Loucy (cell line): ENCODE measurements at regions not wholly inside any gene's neighbourhood (a gene's known extent, or its start where the extent isn't known, plus 50 kb on each side); places are given as distances from the start of the nearest gene placed in this dataset.
A peak's percentile ranks its signal among the peaks of the same experiment; 100 is the strongest.
"Not testable (repeated sequence)": the region's sequence is repeated elsewhere in the genome, so short reads cannot be mapped to it uniquely, and the experiment has no call there.

Experiments used
- H2AFZ ChIP-seq: fragments of 200-600 bp; sonication (generic); 2 replicates; pipeline ENCODE4 v1.6.0; 2016; ENCODE audit warnings: antibody characterized with exemption, mild to moderate bottlenecking, low read length, moderate library complexity
- H3F3A ChIP-seq: fragments of 200-600 bp; 2 replicates; pipeline ENCODE4 v1.6.0; 2016; ENCODE audit warnings: antibody characterized with exemption, low read depth, mild to moderate bottlenecking
- H3K27me3 ChIP-seq: fragments of 200-600 bp; sonication (generic); 2 replicates; pipeline ENCODE4 v1.6.1; 2014; ENCODE audit warnings: low read length, mild to moderate bottlenecking; ENCODE audit not compliant: insufficient read depth, poor library complexity, severe bottlenecking
- H3K36me3 ChIP-seq: fragments of 200-600 bp; sonication (generic); 2 replicates; pipeline ENCODE4 v1.6.1; 2016; ENCODE audit warnings: low read length; ENCODE audit not compliant: insufficient read depth
- H3K4me1 ChIP-seq: fragments of 200-600 bp; sonication (generic); 2 replicates; pipeline ENCODE4 v1.5.1; 2014; ENCODE audit warnings: low read length, mild to moderate bottlenecking; ENCODE audit not compliant: insufficient read depth, poor library complexity, severe bottlenecking
- H3K4me2 ChIP-seq: fragments of 200-600 bp; sonication (generic); 2 replicates; pipeline ENCODE4 v1.6.0; 2014; ENCODE audit warnings: antibody characterized with exemption, low read length, low read depth, mild to moderate bottlenecking; ENCODE audit not compliant: poor library complexity, severe bottlenecking
- H3K4me3 ChIP-seq: fragments of 200-600 bp; sonication (generic); 2 replicates; pipeline ENCODE4 v1.5.1; 2014; ENCODE audit warnings: low read length, mild to moderate bottlenecking, mixed read lengths; ENCODE audit not compliant: poor library complexity, severe bottlenecking
- H3K79me2 ChIP-seq: fragments of 200-600 bp; sonication (generic); 2 replicates; pipeline ENCODE4 v1.6.1; 2014; ENCODE audit warnings: low read length; ENCODE audit not compliant: insufficient read depth
- H3K9ac ChIP-seq: fragments of 200-600 bp; sonication (generic); 2 replicates; pipeline ENCODE4 v1.6.0; 2014; ENCODE audit warnings: mild to moderate bottlenecking, low read depth, low read length, moderate library complexity; ENCODE audit not compliant: poor library complexity, severe bottlenecking
- H3K9me2 ChIP-seq: fragments of 200-600 bp; sonication (generic); replicated peaks from 2 replicates; pipeline ENCODE4 v1.6.1; 2016; ENCODE audit warnings: low read depth, low read length, mixed read lengths
- H3K9me3 ChIP-seq: fragments of 200-600 bp; sonication (generic); 2 replicates; pipeline ENCODE4 v1.6.1; 2014; ENCODE audit warnings: mild to moderate bottlenecking, antibody characterized with exemption, low read length, low read depth; ENCODE audit not compliant: insufficient read depth
- H4K20me1 ChIP-seq: fragments of 200-600 bp; sonication (generic); 2 replicates; pipeline ENCODE4 v1.6.0; 2014; ENCODE audit warnings: antibody characterized with exemption, low read length, mild to moderate bottlenecking; ENCODE audit not compliant: insufficient read depth, poor library complexity, severe bottlenecking
- EZH2phosphoT487 ChIP-seq: fragments of 200-600 bp; IDR thresholded peaks from 2 replicates; pipeline ENCODE4 v1.6.1; 2018; ENCODE audit warnings: antibody characterized with exemption, mild to moderate bottlenecking, moderate library complexity, borderline replicate concordance
- TF ChIP-seq, protein P1 (sequence below): fragments of 200-600 bp; sonication (generic); conservative IDR thresholded peaks from 2 replicates; pipeline ENCODE4 v1.5.1; 2014; ENCODE audit warnings: mild to moderate bottlenecking, antibody characterized with exemption, low read length

DNA sequence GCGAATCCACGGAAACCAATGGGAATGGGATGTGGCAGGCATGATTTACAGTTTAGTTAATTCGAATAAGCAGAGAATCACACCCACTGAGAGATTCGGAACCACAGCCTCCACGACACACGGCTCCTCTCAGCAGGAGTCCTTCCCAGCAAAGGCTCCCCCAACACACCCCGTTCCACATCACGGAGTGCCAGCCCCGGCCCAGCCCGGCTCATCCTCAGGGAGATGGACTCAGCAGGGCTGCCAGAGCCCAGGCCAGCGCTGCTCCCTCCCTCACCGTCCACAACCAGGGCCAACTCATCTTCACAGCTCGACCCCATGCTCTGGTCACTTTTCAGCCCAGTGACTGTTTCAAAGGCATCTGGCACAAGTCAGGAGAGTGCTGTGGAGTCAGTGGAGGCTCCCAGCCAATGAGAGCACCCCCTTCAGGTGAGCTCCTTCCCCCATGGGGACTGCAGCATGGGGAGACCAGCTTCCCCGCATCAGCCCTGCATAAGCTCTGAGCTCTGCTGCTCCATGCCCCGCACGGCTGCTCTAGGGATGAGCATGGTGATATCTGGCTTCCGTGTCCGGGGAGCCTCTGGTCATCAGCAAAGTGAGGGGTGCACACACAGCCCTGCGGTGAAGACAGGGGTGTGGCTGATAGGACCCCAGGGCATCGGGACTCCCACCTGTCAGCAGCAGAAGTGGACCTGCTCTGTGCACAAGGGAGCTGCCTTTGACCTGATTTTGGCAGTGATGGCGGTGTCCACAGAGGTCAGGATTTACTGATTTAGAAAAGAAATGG is 238.8 kb upstream of the SFSWAP start:
- no peak overlapping the region for H2AFZ ChIP-seq
- TF ChIP-seq EZH2phosphoT487, result no peak
- TF ChIP-seq, protein P1, sequence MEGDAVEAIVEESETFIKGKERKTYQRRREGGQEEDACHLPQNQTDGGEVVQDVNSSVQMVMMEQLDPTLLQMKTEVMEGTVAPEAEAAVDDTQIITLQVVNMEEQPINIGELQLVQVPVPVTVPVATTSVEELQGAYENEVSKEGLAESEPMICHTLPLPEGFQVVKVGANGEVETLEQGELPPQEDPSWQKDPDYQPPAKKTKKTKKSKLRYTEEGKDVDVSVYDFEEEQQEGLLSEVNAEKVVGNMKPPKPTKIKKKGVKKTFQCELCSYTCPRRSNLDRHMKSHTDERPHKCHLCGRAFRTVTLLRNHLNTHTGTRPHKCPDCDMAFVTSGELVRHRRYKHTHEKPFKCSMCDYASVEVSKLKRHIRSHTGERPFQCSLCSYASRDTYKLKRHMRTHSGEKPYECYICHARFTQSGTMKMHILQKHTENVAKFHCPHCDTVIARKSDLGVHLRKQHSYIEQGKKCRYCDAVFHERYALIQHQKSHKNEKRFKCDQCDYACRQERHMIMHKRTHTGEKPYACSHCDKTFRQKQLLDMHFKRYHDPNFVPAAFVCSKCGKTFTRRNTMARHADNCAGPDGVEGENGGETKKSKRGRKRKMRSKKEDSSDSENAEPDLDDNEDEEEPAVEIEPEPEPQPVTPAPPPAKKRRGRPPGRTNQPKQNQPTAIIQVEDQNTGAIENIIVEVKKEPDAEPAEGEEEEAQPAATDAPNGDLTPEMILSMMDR, result peak; percentile 20
- peak overlapping the region; percentile 93 for H3K4me3 ChIP-seq
- no peaks in the 10 kb centered on the region for H3K27me3 ChIP-seq
- H3K4me2 ChIP-seq, result peak overlapping the region; percentile 77
- H3F3A ChIP-seq, result no peaks in the 10 kb centered on the region
- H3K9ac ChIP-seq, result peak overlapping the region; percentile 88
- H3K9me3 ChIP-seq, result no peaks in the 10 kb centered on the region
- no peaks in the 10 kb centered on the region for H3K9me2 ChIP-seq
- H3K79me2 ChIP-seq, result peaks cover 54% of the 10 kb centered on the region
- H3K36me3 ChIP-seq, result peaks cover 12% of the 10 kb centered on the region; the same call in 1 of the 2 replicates
- peaks cover 32% of the 10 kb centered on the region for H3K4me1 ChIP-seq
- peaks cover 46% of the 10 kb centered on the region for H4K20me1 ChIP-seq

DNA sequence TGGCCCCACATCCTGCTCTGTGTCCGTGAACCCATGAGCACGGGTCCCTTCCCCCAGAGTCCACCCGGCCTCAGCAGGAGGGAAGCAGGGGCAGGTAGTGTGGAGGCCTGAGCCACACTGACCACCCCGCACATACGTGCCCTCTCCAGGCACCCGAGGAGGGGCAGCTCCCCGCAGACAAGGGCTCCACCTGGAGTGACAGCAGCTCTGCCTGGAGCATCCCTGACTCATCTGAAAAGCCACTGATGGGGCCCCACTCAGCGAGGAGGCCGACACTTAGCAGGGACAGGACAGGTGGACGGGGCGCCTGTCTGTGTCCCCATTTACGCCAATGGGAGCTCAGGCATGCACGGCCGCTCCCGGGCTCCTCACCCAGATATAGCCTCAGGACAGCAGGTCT is 237.6 kb upstream of the SFSWAP start:
- Histone ChIP-seq H3K4me1 (peaks cover 32% of the 10 kb centered on the region), H3K9me3 (no peaks in the 10 kb centered on the region), H2AFZ (no peak overlapping the region), H3K27me3 (peaks cover 8% of the 10 kb centered on the region), H3K4me3 (peak overlapping the region; percentile 93), H3K9me2 (no peaks in the 10 kb centered on the region), H3F3A (no peaks in the 10 kb centered on the region), H3K79me2 (peaks cover 42% of the 10 kb centered on the region), H3K36me3 (peaks cover 3% of the 10 kb centered on the region; the same call in 1 of the 2 replicates), H4K20me1 (peaks cover 35% of the 10 kb centered on the region), H3K9ac (peak overlapping the region; percentile 88), H3K4me2 (peak overlapping the region; percentile 77)
- no peak for TF ChIP-seq EZH2phosphoT487
- TF ChIP-seq, protein P1, result no peak

DNA sequence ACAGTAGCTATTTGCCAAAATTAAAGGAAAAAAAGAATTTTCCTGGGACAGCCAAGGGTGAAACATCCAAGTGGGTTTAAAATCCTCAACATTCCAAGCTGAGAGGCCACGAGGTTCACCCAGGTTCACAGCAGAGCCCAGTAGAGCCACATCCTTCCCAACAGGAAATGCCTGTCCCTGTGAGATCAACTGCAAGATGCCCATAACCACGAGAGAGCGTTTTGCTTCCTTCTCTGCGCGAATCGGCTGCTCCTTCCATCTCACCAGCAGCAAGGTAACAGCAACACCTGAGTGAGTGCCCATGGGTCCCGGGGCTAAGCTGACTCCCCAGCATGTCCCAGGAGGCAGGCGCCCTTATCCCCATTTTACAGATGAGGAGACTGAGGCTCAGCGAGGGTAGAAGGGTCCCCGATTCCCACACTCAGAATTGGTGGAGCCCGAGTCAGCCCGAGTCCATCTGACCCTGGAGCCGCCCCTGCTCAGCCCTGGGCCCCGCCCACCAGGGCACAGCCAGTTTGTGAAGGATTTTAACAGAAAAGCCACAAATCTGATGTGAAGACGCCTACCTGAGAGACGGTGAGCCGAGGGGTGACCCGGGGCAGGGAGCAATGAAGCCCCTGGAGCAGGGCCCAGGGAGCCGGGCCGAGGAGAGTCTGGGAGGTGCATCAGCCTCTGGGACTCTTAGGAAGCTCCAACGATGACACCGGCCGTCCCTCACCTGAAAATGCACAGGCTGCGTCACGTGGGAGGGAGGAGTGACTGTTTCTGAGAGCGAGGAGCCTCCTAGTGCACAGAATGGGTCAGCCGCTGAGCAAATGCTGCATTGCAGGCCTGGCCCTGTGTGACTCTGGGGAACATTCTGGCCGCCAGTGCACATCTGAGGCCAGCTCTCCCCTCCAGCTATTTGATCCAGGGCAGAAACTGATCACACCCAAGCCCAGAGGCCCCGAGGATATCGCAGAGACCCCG is 236.9 kb upstream of the SFSWAP start:
- Histone ChIP-seq H3K4me2 (peak overlapping the region; percentile 77), H3F3A (no peaks in the 10 kb centered on the region), H3K36me3 (no peaks in the 10 kb centered on the region), H3K4me1 (peaks cover 32% of the 10 kb centered on the region), H3K79me2 (peaks cover 41% of the 10 kb centered on the region), H2AFZ (no peak overlapping the region), H4K20me1 (peaks cover 35% of the 10 kb centered on the region), H3K9me3 (no peaks in the 10 kb centered on the region), H3K9ac (peak overlapping the region; percentile 88), H3K9me2 (no peaks in the 10 kb centered on the region), H3K4me3 (peak overlapping the region; percentile 93), H3K27me3 (peaks cover 15% of the 10 kb centered on the region)
- TF ChIP-seq, protein P1, result no peak; the same call in 1 of the 2 replicates
- TF ChIP-seq EZH2phosphoT487, result no peak

DNA sequence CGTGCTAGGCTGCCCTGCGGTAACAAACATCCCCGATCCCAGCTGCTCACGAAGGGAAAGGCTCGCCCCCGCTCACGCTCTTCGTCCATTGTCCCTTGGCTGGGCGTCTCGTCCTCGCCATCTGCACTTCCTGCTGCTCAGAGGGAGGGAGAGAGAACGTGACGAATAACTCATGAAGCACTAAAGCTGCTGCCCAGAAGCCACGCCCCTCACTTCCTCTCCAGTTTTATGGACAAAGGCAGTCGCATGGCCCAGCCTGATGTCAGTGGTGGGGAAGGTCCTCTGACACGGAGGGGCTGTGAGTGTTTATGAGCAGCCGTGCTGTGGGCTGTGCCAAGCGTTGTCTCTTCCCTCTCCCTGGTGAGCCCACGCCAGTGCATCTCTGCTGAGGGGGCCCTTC is 235.9 kb upstream of the SFSWAP start:
- not testable (repeated sequence) for H3K4me2 ChIP-seq, H3F3A ChIP-seq, H3K9ac ChIP-seq, H3K9me3 ChIP-seq, H3K36me3 ChIP-seq, H2AFZ ChIP-seq, H3K9me2 ChIP-seq
- Histone ChIP-seq H3K27me3 (peaks cover 23% of the 10 kb centered on the region), H3K4me1 (peaks cover 32% of the 10 kb centered on the region), H3K4me3 (peak overlapping the region; percentile 63), H4K20me1 (peaks cover 35% of the 10 kb centered on the region), H3K79me2 (peaks cover 41% of the 10 kb centered on the region)
